ENCODE measurements at regions not wholly inside any gene's neighbourhood (a gene's known extent, or its start where the extent isn't known, plus 50 kb on each side); places are given as distances from the start of the nearest gene placed in this dataset.
"Not testable (repeated sequence)": the region's sequence is repeated elsewhere in the genome, so short reads cannot be mapped to it uniquely, and the experiment has no call there.

DNA sequence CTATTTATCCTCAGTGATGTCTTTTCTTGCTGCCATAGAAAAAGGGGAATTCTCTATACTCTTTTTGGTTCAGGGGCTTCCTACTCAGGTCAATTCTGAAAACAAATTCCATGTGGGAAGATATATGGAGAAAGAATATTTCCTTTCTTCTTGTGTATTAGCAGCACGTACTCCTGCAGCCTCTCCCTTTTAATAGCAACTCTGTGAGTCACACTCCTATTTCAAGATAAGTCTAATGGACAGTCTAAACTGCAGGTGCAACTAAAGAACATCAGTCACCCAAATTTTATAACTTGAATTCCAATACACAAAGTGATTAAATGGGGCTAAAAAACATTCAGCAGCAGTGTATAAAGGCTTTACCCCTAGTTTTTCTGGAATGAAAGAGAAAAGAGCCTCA lies 942.2 kb downstream of the CNTNAP5 start:
- DNase-seq = no peak

DNA sequence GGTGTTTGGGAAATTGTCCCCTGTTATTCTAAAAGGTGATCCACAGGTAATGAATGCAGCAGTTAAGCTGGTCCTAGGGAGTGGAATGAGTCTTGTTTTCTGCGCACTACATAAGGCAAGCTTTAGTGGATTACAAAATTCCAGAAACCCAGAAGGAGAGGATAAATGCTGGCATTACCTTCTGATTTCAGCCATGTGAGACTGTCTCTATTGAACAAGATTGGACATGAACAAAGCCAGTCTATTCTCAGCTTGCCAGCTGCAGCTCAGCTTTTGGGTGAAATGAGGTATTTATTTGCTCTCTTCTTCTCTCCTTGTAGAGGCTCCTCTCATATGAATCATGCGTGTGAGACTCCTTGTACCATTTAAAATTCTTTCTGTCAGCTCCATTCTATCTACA lies 944.9 kb downstream of the CNTNAP5 start:
- no peak for DNase-seq

DNA sequence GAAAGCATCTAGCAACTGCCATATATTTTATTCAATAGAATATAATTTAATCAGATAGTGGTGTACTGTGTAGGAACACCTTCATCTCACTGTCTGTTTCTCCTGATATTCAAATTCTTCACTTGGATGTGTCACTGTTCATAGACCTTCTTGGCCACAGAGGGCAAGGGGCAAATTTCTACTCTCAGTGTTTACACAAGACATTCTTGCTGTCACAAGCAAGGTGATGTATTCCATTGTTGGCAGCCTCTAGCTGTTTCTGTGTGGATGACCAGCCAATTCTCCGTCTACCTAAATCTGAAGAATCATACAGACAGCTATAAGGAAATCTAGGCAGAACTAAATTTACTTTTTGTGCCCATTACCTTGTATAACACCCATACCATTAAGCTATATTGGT lies 948.3 kb downstream of the CNTNAP5 start:
- no peak for DNase-seq

DNA sequence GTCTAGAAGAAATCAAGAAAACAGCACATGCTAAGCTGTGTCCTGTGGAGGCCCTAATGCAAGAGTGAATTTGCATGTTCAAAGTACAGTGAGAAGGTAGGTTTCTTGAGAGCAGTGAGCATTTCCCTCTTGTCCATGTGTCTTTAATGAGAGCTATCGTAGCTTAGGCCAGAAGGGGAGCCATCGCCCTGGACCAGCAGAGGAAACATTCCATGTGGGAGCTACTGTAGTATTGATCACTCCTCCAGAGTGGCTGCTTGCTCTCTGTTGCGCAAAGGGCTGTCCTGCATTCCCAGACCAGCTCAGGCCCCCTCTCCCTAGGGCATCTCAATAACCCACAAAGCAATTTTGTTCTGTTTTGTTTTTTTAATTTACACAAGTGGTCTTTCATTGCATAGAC lies 950.1 kb downstream of the CNTNAP5 start:
- DNase-seq = no peak

DNA sequence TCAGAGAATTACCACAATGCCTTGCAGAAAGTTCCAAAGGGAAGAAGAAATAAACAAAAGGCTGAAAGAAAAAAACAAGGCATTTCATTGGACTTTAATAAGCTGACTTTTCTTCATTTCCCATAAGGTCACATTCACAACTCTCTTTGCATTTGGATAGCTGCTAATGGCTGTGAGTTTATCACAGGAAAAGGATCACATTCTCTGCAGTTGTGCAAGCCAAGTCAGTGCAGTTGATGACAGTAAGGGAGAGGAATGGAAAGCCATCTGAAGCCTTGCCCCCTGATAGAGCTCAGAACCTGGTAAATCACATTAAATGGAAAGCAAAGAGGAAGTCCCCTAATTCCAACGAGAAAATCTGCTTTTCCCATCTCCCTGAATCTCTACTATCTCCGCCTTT lies 950.6 kb downstream of the CNTNAP5 start:
- no peak for DNase-seq

DNA sequence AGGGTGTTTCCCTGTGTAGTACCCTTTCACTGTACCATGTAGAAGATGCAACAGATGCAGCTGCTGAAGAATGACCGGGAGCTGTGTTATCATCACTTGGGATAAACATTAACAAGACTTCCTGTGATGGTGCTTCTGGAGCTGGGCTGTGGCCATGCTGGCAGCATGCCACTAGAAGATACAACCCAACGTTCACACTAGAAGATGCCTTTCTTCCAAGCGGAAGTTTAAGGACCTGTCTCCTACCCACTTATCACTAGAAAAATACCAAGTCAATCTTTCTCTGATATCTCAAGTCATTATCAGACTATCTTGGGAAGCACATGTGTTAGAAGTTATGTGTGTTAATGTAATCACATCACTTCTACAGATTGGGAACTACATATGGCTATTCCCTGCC lies 953.5 kb downstream of the CNTNAP5 start:
- no peak for DNase-seq

DNA sequence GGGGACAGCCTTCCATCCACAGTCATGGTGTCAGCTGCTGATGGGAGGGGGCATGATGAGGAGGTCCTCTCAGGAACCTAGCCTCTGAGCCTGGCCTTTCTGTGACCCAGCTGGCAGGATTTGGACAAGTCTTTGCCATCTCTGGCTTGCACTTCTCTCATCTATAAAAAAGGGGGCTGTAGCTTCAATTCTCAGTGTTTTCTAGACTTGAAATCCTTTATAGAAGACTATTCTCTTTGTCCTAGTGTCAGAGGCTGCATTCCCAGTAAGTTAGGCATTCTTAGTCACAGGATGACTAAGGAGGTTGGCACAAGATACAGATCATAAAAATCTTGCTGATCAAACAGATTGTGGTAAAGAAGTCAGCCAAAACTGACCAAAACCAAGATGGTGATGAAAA lies 958.5 kb downstream of the CNTNAP5 start:
- no peak for DNase-seq

DNA sequence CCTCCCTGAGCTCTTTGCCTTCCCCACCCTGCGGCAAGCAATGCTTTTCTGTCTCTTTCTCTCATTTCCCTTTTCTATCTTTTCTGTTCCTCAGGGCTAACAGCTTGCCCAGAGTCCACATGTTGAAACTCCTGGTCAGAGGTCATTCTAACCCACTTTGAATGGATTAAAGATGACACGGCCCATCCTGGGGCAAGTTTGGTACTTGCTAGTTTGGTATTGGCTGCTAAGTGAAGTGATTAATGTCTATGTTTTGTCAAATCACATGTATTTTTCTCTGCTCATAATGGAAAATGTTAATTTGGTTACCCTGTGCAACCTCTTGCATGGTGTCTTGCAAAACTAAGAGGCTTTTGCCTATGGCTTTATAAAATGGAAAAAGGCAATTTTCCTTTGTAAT lies 960.2 kb downstream of the CNTNAP5 start:
- DNase-seq = no peak

DNA sequence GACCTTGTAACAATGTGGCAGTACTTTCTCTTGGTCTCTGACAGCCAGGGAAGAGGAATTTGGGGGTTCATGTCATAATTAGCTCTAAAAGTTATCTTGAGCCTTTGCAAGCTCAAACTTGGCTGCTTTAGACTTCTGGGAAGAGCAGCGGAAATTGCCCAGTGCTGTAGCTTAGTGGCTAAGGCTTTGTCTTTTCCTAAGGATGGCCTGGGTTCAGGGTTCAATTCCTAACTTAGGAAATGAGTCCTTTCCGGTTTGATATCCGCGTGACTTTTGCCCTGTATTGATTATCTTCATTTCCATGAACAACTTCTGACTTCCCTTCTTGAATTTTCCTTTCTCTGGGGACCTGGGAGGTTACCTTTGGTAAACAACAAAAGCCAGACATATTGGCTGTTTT lies 961.0 kb downstream of the CNTNAP5 start:
- no peak for DNase-seq

DNA sequence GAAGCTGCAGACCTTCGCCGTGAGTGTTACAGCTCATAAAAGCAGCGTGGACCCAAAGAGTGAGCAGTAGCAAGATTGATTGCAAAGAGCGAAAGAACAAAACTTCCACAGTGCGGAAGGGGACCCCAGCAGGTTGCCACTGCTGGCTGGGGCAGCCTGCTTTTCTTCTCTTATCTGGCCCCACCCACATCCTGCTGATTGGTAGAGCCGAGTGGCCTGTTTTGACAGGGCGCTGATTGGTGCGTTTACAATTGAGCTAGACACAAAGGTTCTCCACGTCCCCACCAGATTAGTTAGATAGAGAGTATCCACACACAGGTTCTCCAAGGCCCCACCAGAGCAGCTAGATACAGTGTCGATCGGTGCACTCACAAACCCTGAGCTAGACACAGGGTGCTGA lies 961.8 kb downstream of the CNTNAP5 start:
- DNase-seq = not testable (repeated sequence)

DNA sequence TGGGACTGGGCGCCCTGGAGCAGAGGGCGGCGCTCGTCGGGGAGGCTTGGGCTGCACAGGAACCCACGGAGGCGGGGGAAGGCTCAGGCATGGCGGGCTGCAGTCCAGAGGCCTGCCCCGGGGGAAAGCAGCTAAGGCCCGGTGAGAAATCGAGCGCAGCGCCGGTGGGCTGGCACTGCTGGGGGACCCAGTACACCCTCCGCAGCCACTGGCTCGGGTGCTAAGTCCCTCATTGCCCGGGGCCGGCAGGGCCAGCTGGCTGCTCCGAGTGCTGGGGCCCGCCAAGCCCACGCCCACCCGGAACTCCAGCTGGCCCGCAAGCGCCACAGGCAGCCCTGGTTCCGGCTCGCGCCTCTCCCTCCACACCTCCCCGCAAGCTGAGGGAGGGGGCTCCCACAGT lies 962.3 kb downstream of the CNTNAP5 start:
- not testable (repeated sequence) for DNase-seq

DNA sequence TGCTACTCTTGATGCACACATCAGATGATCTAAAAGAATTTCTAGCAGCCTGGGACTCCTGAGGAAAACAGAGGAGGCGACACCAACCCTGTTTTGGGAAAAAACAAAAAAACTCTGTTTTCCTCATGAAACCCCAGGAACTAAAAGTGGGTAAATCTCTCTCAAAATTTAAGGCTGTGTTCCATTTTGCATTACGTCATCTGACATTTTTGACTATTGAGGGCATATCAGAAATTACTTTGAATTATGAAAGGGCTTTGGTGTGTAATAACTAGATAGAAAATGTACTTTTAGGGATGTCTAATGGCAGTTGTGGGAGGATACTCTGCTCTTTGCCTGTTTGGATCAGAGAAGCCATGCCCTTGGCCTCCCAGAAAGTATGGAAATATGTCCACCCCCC lies 963.0 kb downstream of the CNTNAP5 start:
- no peak for DNase-seq

DNA sequence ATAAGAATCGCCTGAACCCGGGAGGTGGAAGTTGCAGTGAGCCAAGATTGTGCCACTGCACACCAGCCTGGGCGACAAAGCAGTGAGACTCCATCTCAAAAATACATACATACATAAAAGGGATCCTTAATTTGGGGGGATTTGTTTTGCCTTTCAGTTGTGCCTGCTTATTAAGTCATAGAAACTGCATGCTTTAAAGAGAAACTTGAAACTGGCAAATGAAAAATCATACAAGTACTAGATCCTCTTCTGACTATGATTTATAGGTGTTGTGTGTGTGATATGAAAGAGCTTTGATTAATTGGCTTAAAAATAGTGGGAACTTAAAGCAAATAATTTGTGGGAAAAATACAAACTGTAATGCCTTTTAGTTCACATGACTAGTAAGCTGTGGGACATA lies 963.7 kb downstream of the CNTNAP5 start:
- DNase-seq = no peak

DNA sequence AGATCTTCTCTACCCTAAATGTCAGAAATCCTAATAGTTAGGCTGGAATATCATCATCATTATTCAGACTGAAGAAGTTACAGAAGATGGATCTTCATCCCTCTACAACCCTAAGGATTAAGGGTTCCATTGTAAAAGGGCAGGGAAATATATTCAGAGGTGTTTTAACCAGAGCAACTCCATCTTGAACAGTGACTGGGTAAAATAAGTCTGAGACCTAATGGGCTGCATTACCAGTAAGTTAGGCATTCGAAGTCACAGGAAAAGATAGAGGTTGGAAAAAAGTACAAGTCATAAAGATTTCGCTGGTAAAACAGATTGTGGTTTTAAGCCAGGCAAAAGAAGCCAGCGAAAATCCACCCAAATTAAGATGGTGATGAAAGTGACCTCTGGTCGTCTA lies 968.7 kb downstream of the CNTNAP5 start:
- no peak for DNase-seq

DNA sequence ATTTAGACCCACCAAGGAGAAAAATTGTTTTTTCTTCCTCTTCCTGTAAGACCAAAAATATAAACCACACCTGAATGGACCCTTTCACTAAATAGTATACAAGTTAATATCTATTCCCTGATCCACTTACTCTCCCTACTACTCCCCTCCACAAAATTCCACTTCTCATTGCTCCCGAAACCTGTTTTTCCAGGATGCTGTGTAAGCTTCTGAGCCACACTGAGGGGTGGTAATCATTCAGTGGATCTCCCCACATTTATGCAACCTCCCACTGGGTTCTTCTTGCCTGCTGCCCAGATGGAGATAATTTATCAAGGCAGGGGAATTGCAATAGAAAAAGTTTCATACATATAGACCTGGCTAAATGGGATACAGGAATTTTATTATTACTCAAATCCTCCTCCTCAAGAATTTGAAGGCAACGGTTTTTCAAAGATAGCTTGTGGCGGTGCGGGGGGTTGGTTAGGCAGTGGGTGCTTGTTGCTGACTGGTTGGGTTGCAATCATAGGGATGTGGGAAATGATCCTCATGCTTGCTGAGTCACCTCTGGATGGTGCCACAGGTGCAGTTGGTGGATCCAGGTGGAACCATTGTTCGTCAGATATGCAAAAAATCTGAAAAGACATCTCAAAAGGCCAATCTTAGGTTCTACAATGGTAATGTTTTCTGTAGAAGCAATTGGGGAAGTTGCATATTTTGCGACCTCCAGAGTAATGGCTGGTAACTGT lies 970.3 kb downstream of the CNTNAP5 start:
- no peak for DNase-seq

DNA sequence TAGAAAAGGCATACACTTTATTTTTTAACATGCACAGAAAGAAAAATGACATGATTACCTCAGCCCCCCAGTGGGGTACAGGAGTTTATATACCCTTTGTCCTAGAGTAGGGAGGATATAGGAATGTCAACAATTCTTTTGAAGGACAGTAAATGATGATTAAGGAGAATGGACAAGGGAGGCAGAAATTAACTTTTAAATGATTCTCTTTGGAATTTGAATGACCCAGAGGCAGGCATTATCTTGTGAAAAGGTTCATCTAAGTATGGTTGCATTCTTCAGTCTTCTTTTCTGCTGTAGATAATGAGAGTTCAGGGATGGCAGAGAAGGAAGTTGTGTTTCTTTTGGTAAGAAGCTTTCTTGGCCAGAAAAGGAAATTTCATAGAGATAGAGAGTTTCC lies 971.3 kb downstream of the CNTNAP5 start:
- no peak for DNase-seq

DNA sequence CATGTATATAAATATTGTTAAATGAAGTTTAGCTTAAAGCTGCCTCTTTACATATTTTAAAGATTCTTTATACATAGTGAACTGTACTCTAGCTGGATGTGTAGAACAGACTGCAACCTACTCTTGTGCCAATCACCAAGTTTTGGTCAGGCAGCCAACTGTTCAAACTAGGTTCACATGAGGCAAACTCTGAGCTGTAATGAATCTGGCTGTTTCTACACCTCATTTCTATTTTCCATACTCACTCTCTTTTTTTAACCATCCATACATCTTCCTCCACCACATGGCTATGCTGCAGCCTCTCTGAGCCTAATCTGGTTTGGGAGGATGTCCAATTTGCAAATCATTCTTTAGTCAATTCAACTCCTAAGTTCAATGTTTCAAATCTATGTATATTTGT lies 974.8 kb downstream of the CNTNAP5 start:
- no peak for DNase-seq

DNA sequence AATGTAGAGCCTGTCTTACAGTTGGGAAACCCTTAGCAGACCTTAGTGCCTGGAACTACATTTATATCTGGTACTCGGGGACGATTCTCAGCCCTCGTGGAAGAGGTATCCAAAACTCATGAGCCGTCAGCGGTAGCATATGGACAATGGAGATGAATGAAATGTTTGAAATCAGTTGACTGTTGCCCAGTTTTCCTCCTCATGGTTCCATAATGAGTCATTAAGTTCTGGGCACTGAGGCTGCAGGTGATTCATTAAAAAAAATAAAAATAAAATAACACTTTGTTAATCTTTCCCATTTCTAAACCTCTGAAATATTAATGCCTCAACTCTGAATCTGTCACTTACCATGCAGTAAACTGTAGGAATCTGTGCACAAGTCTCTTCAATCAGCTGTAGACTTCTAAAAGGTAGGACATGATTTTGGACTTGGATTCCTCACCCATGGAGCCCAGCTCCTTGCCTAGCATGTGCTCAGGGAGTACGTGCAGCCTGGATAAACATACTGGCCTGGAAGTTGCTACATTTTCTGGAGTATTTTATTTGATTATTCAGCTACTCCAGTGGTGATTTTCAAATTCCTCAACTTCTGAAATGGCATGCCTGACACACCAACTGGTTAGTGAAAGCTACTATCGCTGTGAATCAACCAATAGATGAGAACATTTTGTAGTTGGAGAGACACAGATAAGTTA lies 979.2 kb downstream of the CNTNAP5 start:
- DNase-seq = no peak

DNA sequence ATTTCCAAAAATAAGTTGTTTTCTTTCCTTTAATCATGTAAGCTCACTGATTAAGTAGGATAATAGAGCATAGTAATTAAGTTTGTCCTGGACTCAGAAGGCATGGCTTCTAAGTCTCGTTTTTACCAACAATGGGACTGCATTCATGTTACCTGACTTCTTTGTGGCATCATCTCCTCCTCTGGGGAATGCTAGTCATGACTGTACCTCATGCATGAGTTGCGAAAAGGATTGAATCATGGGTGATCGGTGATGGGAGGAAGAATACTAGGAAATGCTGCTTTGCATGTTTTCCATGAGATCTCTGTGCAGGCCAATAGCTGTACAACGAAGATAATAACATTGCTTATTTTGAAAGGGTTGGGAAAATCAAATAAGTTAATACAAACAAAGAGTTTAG lies 981.6 kb downstream of the CNTNAP5 start:
- no peak for DNase-seq

DNA sequence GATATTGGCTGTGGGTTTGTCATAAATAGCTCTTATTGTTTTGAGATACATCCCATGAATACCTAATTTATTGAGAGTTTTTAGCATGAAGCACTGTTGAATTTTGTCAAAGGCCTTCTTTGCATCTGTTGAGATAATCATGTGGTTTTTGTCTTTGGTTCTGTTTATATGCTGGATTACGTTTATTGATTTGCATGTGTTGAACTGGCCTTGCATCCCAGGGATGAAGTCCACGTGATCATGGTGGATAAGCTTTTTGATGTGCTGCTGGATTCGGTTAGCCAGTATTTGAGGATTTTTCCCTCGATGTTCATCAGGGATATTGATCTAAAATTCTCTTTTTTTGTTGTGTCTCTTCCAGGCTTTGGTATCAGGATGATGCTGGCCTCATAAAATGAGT lies 1003.6 kb downstream of the CNTNAP5 start:
- not testable (repeated sequence) for DNase-seq

DNA sequence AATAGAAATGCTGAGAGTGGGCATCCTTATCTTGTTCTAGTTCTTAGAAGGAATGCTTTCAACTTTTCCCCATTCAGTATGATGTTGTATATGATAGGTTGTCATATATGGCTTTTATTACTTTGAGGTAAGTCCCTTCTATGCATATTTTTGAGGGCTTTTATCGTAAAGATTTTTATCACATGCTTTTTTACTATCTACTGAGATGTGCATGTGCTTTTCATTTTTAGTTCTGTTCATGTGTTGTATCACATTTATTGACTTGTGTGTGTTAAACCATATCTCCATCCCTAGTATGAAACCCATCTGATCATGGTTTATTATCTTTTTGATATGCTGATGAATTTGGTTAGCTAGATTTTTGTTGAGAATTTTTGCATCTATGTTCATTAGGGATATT lies 1008.8 kb downstream of the CNTNAP5 start:
- no peak for DNase-seq

DNA sequence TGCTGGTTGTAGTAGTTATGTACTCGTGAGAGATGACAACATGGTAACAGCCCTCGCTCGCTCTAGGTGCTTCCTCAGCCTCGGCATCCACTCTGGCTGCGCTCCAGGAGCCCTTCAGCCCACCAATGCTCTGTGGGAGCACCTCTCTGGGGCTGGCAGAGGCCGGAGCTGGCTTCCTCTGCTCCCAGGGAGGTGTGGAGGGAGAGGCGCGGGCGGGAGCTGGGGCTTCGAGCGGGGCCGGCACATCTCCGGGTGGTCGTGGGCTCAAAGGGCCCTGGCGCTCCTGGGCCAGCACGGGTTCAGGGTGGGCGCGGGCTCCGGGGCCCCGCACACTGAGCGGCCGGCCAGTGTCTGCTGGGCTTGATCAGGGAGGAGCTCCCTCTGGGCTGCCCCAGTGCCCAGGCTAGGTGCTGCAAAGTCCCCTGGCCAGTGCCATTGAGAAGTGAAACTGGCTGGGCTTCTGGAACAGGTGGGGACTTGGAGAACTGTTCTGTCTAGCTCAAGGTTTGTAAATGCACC lies 1012.1 kb downstream of the CNTNAP5 start:
- no peak for DNase-seq

DNA sequence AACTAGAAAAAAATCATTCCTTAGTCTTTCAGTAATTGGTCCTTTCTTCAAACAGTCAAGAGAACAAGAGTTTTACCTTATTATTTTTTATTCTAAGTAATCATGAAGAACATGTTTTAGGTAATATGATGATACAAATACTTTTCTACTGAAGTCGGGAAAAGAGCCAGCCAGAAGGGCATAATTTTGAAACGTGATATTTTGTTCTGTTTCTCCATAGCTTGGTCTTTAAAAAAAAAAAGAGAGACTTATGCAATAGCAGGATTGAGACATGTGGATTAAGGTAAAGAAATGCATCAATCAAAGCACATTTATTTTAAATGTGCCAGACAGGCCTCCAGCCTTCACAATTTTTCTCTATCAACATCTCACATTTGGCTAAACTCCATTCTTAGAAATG lies 1016.8 kb downstream of the CNTNAP5 start:
- DNase-seq = no peak

DNA sequence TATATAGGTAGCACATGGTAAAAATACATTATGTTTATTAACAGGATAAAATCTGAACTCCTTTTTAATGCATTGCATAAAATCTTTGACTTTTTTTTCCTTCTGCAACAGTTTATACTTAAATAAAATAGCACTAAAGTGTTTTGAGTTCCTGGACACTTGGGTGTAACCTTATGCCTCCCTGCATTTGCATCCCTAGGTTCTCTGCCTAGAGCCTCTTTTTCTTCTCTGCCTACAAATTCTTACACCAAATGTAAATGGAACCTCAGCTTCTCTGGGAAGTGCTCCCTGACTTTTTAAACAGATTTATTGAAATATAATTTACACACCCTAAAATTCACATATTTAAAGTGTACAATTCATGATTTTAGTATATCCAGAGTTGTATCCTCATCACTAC lies 1017.6 kb downstream of the CNTNAP5 start:
- no peak for DNase-seq
